ENCODE measurements at regions not wholly inside any gene's neighbourhood (a gene's known extent, or its start where the extent isn't known, plus 50 kb on each side); places are given as distances from the start of the nearest gene placed in this dataset.
"Not testable (repeated sequence)": the region's sequence is repeated elsewhere in the genome, so short reads cannot be mapped to it uniquely, and the experiment has no call there.

DNA sequence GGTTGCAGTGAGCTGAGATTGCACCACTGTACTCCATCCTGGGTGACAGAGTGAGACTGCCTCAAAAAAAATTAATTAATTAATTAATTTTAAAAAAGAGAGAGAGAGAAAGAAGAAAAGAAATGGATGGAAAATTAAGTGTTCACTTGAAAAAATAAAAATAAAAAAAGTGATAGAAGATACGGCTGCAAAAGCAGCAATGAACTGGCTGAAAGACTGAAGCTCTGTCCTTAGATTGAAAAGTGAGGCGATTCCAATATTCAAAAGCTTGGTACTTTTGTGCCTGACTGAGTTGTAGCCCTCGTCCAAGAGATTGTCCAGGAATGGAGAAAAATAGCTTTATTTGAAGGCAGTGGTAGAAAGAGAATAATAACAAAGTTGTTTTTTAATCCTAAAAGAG lies 154.6 kb downstream of the ADSS2 start:
- ATAC-seq (ENCODE audit: poor library complexity) (no peak), DNase-seq (no peak)
- H3K9me3 ChIP-seq (ENCODE audit: control insufficient read depth in 1 of 2, insufficient read depth in 1 of 2, low read length in 2 of 2): no peaks in the 10 kb centered on the region
- intact Hi-C loops (cut with DNase I, micrococcal nuclease): loop anchor here in 1 of 2 experiments (10.0 kb wide), 1 partner anchor 678 kb away; no protein-coding TSS in a partner anchor
- H3K4me3 ChIP-seq (ENCODE audit: low read length): no peak overlapping the region
- no peak overlapping the region for H3K27ac ChIP-seq (ENCODE audit: low read depth in 1 of 2, low read length in 2 of 2)
- H3K4me1 ChIP-seq (ENCODE audit: insufficient read depth, low read length): peaks cover 14% of the 10 kb centered on the region
- ChIA-PET CTCF (interaction anchor here (0.7 kb wide), 1 partner anchor 360 kb away, joined by 3 read pairs; no protein-coding TSS in a partner anchor), POLR2A (no interaction called here)
- H3K27me3 Mint-ChIP-seq: no peaks in the 10 kb centered on the region
- H3K27ac Mint-ChIP-seq: peak overlapping the region; percentile 47
- no peak overlapping the region for H3K4me3 Mint-ChIP-seq
- no peaks in the 10 kb centered on the region for H3K36me3 Mint-ChIP-seq (ENCODE audit: low read depth)
- peaks cover 13% of the 10 kb centered on the region for H3K4me1 Mint-ChIP-seq (ENCODE audit: low read depth)
- H3K36me3 ChIP-seq (ENCODE audit: insufficient read depth, low read length): no peaks in the 10 kb centered on the region
- H3K27me3 ChIP-seq (ENCODE audit: control insufficient read depth in 1 of 2, insufficient read depth in 2 of 2, low read length in 2 of 2): no peaks in the 10 kb centered on the region
- no peaks in the 10 kb centered on the region for H3K9me3 Mint-ChIP-seq
- TF ChIP-seq, protein P1, sequence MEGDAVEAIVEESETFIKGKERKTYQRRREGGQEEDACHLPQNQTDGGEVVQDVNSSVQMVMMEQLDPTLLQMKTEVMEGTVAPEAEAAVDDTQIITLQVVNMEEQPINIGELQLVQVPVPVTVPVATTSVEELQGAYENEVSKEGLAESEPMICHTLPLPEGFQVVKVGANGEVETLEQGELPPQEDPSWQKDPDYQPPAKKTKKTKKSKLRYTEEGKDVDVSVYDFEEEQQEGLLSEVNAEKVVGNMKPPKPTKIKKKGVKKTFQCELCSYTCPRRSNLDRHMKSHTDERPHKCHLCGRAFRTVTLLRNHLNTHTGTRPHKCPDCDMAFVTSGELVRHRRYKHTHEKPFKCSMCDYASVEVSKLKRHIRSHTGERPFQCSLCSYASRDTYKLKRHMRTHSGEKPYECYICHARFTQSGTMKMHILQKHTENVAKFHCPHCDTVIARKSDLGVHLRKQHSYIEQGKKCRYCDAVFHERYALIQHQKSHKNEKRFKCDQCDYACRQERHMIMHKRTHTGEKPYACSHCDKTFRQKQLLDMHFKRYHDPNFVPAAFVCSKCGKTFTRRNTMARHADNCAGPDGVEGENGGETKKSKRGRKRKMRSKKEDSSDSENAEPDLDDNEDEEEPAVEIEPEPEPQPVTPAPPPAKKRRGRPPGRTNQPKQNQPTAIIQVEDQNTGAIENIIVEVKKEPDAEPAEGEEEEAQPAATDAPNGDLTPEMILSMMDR (IDR thresholded peaks at IDR 0.05): no peak

DNA sequence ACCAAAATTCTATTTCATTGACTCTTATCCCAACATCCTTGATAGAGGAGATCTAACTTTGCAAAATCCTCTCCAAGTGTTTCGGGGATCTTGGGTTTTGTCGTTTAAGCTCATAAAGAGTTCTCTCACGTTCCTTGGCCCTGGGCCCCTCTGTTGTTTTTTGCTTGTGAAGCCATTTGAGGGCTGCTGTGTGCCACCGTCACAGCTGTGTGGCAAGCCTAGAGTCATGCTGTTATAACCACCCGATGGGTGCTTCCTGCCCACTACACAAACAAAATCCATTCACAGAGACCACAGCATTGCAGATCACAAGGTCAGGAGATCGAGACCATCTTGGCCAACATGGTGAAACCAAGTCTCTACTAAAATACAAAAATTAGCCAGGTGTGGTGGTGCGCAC lies 154.1 kb downstream of the ADSS2 start:
- no peak for DNase-seq
- Histone ChIP-seq H3K36me3 (ENCODE audit: insufficient read depth, low read length) (no peaks in the 10 kb centered on the region), H3K9me3 (ENCODE audit: control insufficient read depth in 1 of 2, insufficient read depth in 1 of 2, low read length in 2 of 2) (no peaks in the 10 kb centered on the region), H3K27me3 (ENCODE audit: control insufficient read depth in 1 of 2, insufficient read depth in 2 of 2, low read length in 2 of 2) (no peaks in the 10 kb centered on the region), H3K4me3 (ENCODE audit: low read length) (no peak overlapping the region), H3K4me1 (ENCODE audit: insufficient read depth, low read length) (peaks cover 14% of the 10 kb centered on the region), H3K27ac (ENCODE audit: low read depth in 1 of 2, low read length in 2 of 2) (no peak overlapping the region)
- ChIA-PET POLR2A (no interaction called here), CTCF (interaction anchor here (0.7 kb wide), 1 partner anchor 360 kb away, joined by 3 read pairs; no protein-coding TSS in a partner anchor)
- TF ChIP-seq, protein P1 (IDR thresholded peaks at IDR 0.05): no peak
- Mint-ChIP-seq H3K36me3 (ENCODE audit: low read depth) (no peaks in the 10 kb centered on the region), H3K4me3 (no peak overlapping the region), H3K4me1 (ENCODE audit: low read depth) (peaks cover 13% of the 10 kb centered on the region), H3K27ac (peak overlapping the region; percentile 47), H3K27me3 (no peaks in the 10 kb centered on the region), H3K9me3 (no peaks in the 10 kb centered on the region)
- no peak for ATAC-seq (ENCODE audit: poor library complexity)
- intact Hi-C loops (cut with DNase I, micrococcal nuclease): loop anchor here in 1 of 2 experiments (10.0 kb wide), 1 partner anchor 677 kb away; no protein-coding TSS in a partner anchor

DNA sequence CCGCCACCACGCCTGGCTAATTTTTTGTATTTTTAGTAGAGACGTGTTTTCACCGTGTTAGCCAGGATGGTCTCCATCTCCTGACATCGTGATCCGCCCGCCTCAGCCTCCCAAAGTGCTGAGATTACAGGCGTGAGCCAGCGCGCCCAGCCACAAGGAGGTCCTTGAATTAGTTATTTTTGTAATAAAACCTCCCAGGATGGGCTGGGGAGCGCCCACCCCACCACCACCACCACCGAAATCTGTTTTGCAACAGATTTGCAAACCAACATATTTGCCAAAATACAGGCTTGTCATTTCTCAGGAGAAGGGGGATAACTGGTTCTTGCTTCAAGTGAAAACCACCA lies 151.7 kb downstream of the ADSS2 start:
- CTCF ChIA-PET: interaction anchor here (0.6 to 1.5 kb wide), 23 partner anchors 9 to 956 kb away, joined by 3 to 8 read pairs (median 3); no protein-coding TSS in a partner anchor
- H3K4me3 ChIP-seq (ENCODE audit: low read length): peak overlapping the region; percentile 53
- H3K27me3 Mint-ChIP-seq: not testable (repeated sequence)

More for the DNA sequence above, 151.7 kb downstream of the ADSS2 start:
- not testable (repeated sequence) for H3K36me3 ChIP-seq (ENCODE audit: insufficient read depth, low read length); H3K4me3 Mint-ChIP-seq; H3K27ac ChIP-seq (ENCODE audit: low read depth in 1 of 2, low read length in 2 of 2); DNase-seq; H3K36me3 Mint-ChIP-seq (ENCODE audit: low read depth); H3K9me3 Mint-ChIP-seq; ATAC-seq (ENCODE audit: poor library complexity); H3K27me3 ChIP-seq (ENCODE audit: control insufficient read depth in 1 of 2, insufficient read depth in 2 of 2, low read length in 2 of 2); H3K9me3 ChIP-seq (ENCODE audit: control insufficient read depth in 1 of 2, insufficient read depth in 1 of 2, low read length in 2 of 2)
- H3K4me1 ChIP-seq (ENCODE audit: insufficient read depth, low read length): peaks cover 14% of the 10 kb centered on the region
- intact Hi-C loops (cut with DNase I, micrococcal nuclease): loop anchor here in 1 of 2 experiments (10.0 kb wide), 1 partner anchor 355 kb away; the partner anchor contains the start of gene DESI2
- H3K27ac Mint-ChIP-seq: peak overlapping the region; percentile 82
- POLR2A ChIA-PET: interaction anchor here (0.6 to 1.7 kb wide), 9 partner anchors 11 to 1050 kb away, joined by 3 to 17 read pairs (median 3); partner anchors contain the start of genes CEP170 and SDCCAG8
- peaks cover 13% of the 10 kb centered on the region for H3K4me1 Mint-ChIP-seq (ENCODE audit: low read depth)

Measured in CD4-positive, alpha-beta T cell (primary cell).